PC-9 (cell line): ENCODE measurements at regions not wholly inside any gene's neighbourhood (a gene's known extent, or its start where the extent isn't known, plus 50 kb on each side); places are given as distances from the start of the nearest gene placed in this dataset.

Experiments
- EZH2 ChIP-seq: fragments of 200-600 bp; sonication (generic); IDR thresholded peaks from 2 replicates; pipeline ENCODE4 v1.8.0; 2017; ENCODE audit warnings: antibody characterized with exemption, low read depth
- TF ChIP-seq, protein P1 (sequence below): fragments of 200-600 bp; sonication (generic); conservative IDR thresholded peaks from 2 replicates; pipeline ENCODE4 v1.6.1; 2017; ENCODE audit warnings: mixed run types, antibody characterized with exemption, mild to moderate bottlenecking, moderate library complexity

DNA sequence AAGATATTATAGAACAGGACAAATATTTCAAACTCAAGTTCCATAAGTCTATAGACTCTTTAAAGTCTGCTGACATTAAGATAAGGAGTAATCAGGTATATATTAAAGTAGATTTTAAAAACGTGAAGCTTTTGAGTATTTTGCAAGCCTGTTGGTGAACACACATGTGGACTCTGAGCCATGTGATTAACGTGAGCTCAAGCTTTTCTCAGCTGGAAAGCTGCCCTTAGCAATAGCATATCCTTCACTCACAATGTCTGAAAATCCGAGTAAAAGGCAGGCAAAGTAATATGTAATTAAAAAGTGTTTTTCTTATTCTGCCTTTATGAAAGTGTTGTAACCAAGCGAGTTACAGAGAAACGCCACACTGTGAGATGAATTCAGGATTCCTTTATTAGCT, 140.5 kb upstream of the AADAT start:
- TF ChIP-seq, protein P1, sequence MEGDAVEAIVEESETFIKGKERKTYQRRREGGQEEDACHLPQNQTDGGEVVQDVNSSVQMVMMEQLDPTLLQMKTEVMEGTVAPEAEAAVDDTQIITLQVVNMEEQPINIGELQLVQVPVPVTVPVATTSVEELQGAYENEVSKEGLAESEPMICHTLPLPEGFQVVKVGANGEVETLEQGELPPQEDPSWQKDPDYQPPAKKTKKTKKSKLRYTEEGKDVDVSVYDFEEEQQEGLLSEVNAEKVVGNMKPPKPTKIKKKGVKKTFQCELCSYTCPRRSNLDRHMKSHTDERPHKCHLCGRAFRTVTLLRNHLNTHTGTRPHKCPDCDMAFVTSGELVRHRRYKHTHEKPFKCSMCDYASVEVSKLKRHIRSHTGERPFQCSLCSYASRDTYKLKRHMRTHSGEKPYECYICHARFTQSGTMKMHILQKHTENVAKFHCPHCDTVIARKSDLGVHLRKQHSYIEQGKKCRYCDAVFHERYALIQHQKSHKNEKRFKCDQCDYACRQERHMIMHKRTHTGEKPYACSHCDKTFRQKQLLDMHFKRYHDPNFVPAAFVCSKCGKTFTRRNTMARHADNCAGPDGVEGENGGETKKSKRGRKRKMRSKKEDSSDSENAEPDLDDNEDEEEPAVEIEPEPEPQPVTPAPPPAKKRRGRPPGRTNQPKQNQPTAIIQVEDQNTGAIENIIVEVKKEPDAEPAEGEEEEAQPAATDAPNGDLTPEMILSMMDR = no peak
- no peak for TF ChIP-seq EZH2
